B cell (primary cell): ENCODE measurements at regions not wholly inside any gene's neighbourhood (a gene's known extent, or its start where the extent isn't known, plus 50 kb on each side); places are given as distances from the start of the nearest gene placed in this dataset.

ENCODE experiments used
- ATAC-seq: fragments of 200-7000 bp; cut with Tn5 transposase; one replicate; pipeline ENCODE4 v1.10.0; 2021; ENCODE audit warnings: low read depth, mild to moderate bottlenecking, moderate number of reproducible peaks, moderate library complexity
- CTCF ChIA-PET: fragments of 350-600 bp; sonication (Branson Sonifier 250); formaldehyde crosslinking; loops from one replicate; lab custom pipeline; 2021; ENCODE audit warnings: antibody characterized with exemption, inconsistent platforms; lab: Charles Lee
- POLR2A ChIA-PET: fragments of 350-600 bp; sonication (Branson Sonifier 250); formaldehyde crosslinking; loops from one replicate; lab custom pipeline; 2021; ENCODE audit warnings: antibody characterized with exemption; lab: Charles Lee
- DNase-seq: peaks from one replicate; pipeline ENCODE4 v3.0.0; 2013
- H2AFZ ChIP-seq: 2 replicates; pipeline ENCODE4 v1.6.1; 2012; ENCODE audit warnings: mild to moderate bottlenecking, low read depth, low read length; ENCODE audit not compliant: insufficient read depth, poor library complexity, severe bottlenecking
- H3K27ac ChIP-seq, 2 donors: 1 replicate in 1 of 2; 2 replicates in 1 of 2; pipeline ENCODE4 v1.5.1; 2012 to 2013; ENCODE audit warnings: low read length in 2 of 2, mild to moderate bottlenecking in 2 of 2, moderate library complexity in 1 of 2
- H3K27me3 ChIP-seq, 4 experiments: fragments of 200-600 bp in 1 of 4; sonication (generic) in 1 of 4; replicated peaks in 1 of 4; 1 replicate in 2 of 4; 2 replicates in 2 of 4; pipeline versions ENCODE4 v1.6.1 to v1.7.0; 2013 to 2016; ENCODE audit warnings: low read length in 3 of 4, mild to moderate bottlenecking in 2 of 4, mixed read lengths in 1 of 4, moderate library complexity in 1 of 4; ENCODE audit not compliant: insufficient read depth in 4 of 4, control insufficient read depth in 3 of 4; ENCODE audit errors: control extremely low read depth in 1 of 4
- H3K36me3 ChIP-seq, 2 experiments: replicated peaks in 1 of 2; 1 replicate in 1 of 2; 2 replicates in 1 of 2; pipeline versions ENCODE4 v1.6.1 to v1.7.1; 2013; ENCODE audit warnings: low read length in 1 of 2; ENCODE audit not compliant: insufficient read depth in 2 of 2, control insufficient read depth in 1 of 2; ENCODE audit errors: control extremely low read depth in 1 of 2, extremely low read depth in 1 of 2
- H3K4me1 ChIP-seq, 2 donors: fragments of 200-600 bp in 1 of 2; sonication (generic) in 1 of 2; 1 replicate in 1 of 2; 2 replicates in 1 of 2; pipeline versions ENCODE4 v1.5.1 to v1.6.1; 2013 to 2017; ENCODE audit warnings: low read length in 2 of 2; ENCODE audit not compliant: control insufficient read depth in 2 of 2, insufficient read depth in 2 of 2
- H3K4me2 ChIP-seq: replicated peaks from 2 replicates; pipeline ENCODE3; 2012; ENCODE audit warnings: mild to moderate bottlenecking, low read depth, low read length; ENCODE audit not compliant: poor library complexity, severe bottlenecking
- H3K4me3 ChIP-seq, 5 experiments: fragments of 200-600 bp in 1 of 5; sonication (generic) in 1 of 5; 1 replicate in 3 of 5; 2 replicates in 2 of 5; pipeline versions ENCODE4 v1.5.1 to v1.7.0; 2011 to 2016; ENCODE audit warnings: low read length in 4 of 5, mild to moderate bottlenecking in 4 of 5, low read depth in 2 of 5, control low read depth in 1 of 5, moderate library complexity in 1 of 5; ENCODE audit not compliant: insufficient read depth in 1 of 5; ENCODE audit errors: control extremely low read depth in 1 of 5, extremely low read depth in 1 of 5
- H3K79me2 ChIP-seq: fragments of 200-600 bp; sonication (generic); one replicate; pipeline ENCODE4 v1.6.0; 2016; ENCODE audit warnings: low read length; ENCODE audit not compliant: control insufficient read depth, insufficient read depth
- H3K9ac ChIP-seq: fragments of 200-600 bp; sonication (generic); 2 replicates; pipeline ENCODE4 v1.6.1; 2017; ENCODE audit warnings: mild to moderate bottlenecking, low read length, moderate library complexity
- H3K9me3 ChIP-seq, 3 donors: one replicate each; pipeline versions ENCODE4 v1.6.1 to v1.7.1; 2013; ENCODE audit warnings: low read length in 2 of 3; ENCODE audit not compliant: control insufficient read depth in 2 of 3, insufficient read depth in 1 of 3; ENCODE audit errors: control extremely low read depth in 1 of 3
- H4K20me1 ChIP-seq: 2 replicates; pipeline ENCODE4 v1.6.0; 2012; ENCODE audit warnings: mild to moderate bottlenecking, low read length; ENCODE audit not compliant: insufficient read depth, control insufficient read depth, poor library complexity, severe bottlenecking
- H3K27ac Mint-ChIP-seq: one replicate; pipeline ENCODE4 v1.8.0; 2021; ENCODE audit warnings: mixed read lengths
- H3K27me3 Mint-ChIP-seq: one replicate; pipeline ENCODE4 v1.8.0; 2021; ENCODE audit warnings: mixed read lengths
- H3K4me1 Mint-ChIP-seq: one replicate; pipeline ENCODE4 v1.8.0; 2021; ENCODE audit warnings: mixed read lengths
- H3K4me3 Mint-ChIP-seq: one replicate; pipeline ENCODE4 v1.8.0; 2021; ENCODE audit warnings: mixed read lengths
- H3K9me3 Mint-ChIP-seq: one replicate; pipeline ENCODE4 v1.8.0; 2022; ENCODE audit warnings: mixed read lengths; ENCODE audit not compliant: insufficient read depth
- CTCF ChIP-seq: fragments of 200-600 bp; IDR thresholded peaks from one replicate; pipeline ENCODE4 v1.8.0; 2022; ENCODE audit warnings: antibody characterized with exemption, mild to moderate bottlenecking
- EZH2 ChIP-seq: IDR thresholded peaks from 2 replicates; pipeline ENCODE4 v1.6.1; 2012; ENCODE audit warnings: borderline replicate concordance, low read depth, mild to moderate bottlenecking, moderate library complexity, low read length; ENCODE audit not compliant: insufficient read depth, poor library complexity, severe bottlenecking
- WGBS: methylation state at CpG from one replicate; pipeline ENCODE4 v1.1.5; 2013; ENCODE audit warnings: missing lambda C conversion rate; ENCODE audit not compliant: insufficient coverage; 5-methylcytosine and 5-hydroxymethylcytosine counted together
- intact Hi-C: fragments of 100-400 bp; cut with micrococcal nuclease; formaldehyde crosslinking; loops from one replicate; pipeline ENCODE4 v1.10.0; 2022

GRCh38 chr16:73317321-73317857 lies 269.5 kb upstream of the ZFHX3 start:
- Histone ChIP-seq H2AFZ (no peak overlapping the region), H3K36me3 (no peaks in the 10 kb centered on the region), H3K4me2 (no peak overlapping the region), H3K9me3 (peaks cover 0 to 4% (median 0%) of the 10 kb centered on the region in 3 donors), H3K4me3 (no peak overlapping the region), H3K27me3 (no peaks in the 10 kb centered on the region), H3K27ac (no peak overlapping the region), H4K20me1 (no peaks in the 10 kb centered on the region), H3K9ac (no peak overlapping the region), H3K79me2 (no peaks in the 10 kb centered on the region), H3K4me1 (peaks cover 10 to 15% of the 10 kb centered on the region in 2 donors)
- Mint-ChIP-seq H3K27me3 (no peaks in the 10 kb centered on the region), H3K4me3 (no peak overlapping the region), H3K27ac (no peak overlapping the region), H3K9me3 (no peaks in the 10 kb centered on the region), H3K4me1 (peaks cover 9% of the 10 kb centered on the region)
- no peak for TF ChIP-seq EZH2
- TF ChIP-seq CTCF, result no peak
- ATAC-seq (no peak), DNase-seq (no peak)
- WGBS, result 100% methylated on average over 1 of the region's 12 CpGs
- intact Hi-C loops, result no loop called here
- ChIA-PET POLR2A (no interaction called here), CTCF (no interaction called here)

GRCh38 chr16:73315645-73316044 lies 267.7 kb upstream of the ZFHX3 start:
- no peaks in the 10 kb centered on the region for H3K27me3 Mint-ChIP-seq
- POLR2A ChIA-PET, result no interaction called here
- Histone ChIP-seq H3K4me1 (peaks cover 10 to 15% of the 10 kb centered on the region in 2 donors), H3K36me3 (no peaks in the 10 kb centered on the region), H3K9me3 (peaks cover 0 to 4% (median 0%) of the 10 kb centered on the region in 3 donors), H4K20me1 (no peaks in the 10 kb centered on the region), H3K4me2 (peak overlapping the region; percentile 13), H2AFZ (no peak overlapping the region), H3K9ac (no peak overlapping the region), H3K27ac (no peak overlapping the region), H3K4me3 (no peak overlapping the region), H3K79me2 (no peaks in the 10 kb centered on the region), H3K27me3 (no peaks in the 10 kb centered on the region)
- H3K27ac Mint-ChIP-seq, result no peak overlapping the region
- DNase-seq (peak; percentile 38), ATAC-seq (no peak)
- no CpG with 5 or more reads among the region's 7 CpGs for WGBS
- H3K9me3 Mint-ChIP-seq, result no peaks in the 10 kb centered on the region
- H3K4me3 Mint-ChIP-seq, result no peak overlapping the region
- H3K4me1 Mint-ChIP-seq, result peaks cover 9% of the 10 kb centered on the region
- CTCF ChIA-PET, result no interaction called here
- intact Hi-C loops, result no loop called here
- TF ChIP-seq EZH2 (no peak), CTCF (no peak)
